GM18873 (cell line): ENCODE measurements at regions not wholly inside any gene's neighbourhood (a gene's known extent, or its start where the extent isn't known, plus 50 kb on each side); places are given as distances from the start of the nearest gene placed in this dataset.
"Not testable (repeated sequence)": the region's sequence is repeated elsewhere in the genome, so short reads cannot be mapped to it uniquely, and the experiment has no call there.

Experiments
- ATAC-seq: cut with Tn5 transposase; IDR thresholded peaks from one replicate; pipeline ENCODE4 v1.9.1; 2021; ENCODE audit warnings: mild to moderate bottlenecking, moderate library complexity, moderate number of reproducible peaks; ENCODE audit not compliant: unreplicated experiment, low FRiP score

GRCh38 chr9:7316166-7316795 lies 483.3 kb downstream of the DMAC1 start:
- ATAC-seq, result no peak

GRCh38 chr9:7315746-7316145 lies 483.8 kb downstream of the DMAC1 start:
- ATAC-seq, result no peak

- no peak for ATAC-seq
These were observed 484.5 kb downstream of the DMAC1 start for GRCh38 chr9:7315116-7315515.

- no peak for ATAC-seq
These were observed 486.2 kb downstream of the DMAC1 start for GRCh38 chr9:7313389-7313788.

GRCh38 chr9:7309051-7309450 lies 490.5 kb downstream of the DMAC1 start:
- ATAC-seq, result not testable (repeated sequence)

- ATAC-seq, result no peak
These were observed 493.9 kb downstream of the DMAC1 start for GRCh38 chr9:7305677-7306076.

- ATAC-seq, result no peak
These were observed 495.0 kb downstream of the DMAC1 start for GRCh38 chr9:7304627-7304995.

GRCh38 chr9:7303907-7304626 lies 495.5 kb downstream of the DMAC1 start:
- no peak for ATAC-seq

- ATAC-seq, result peak; percentile 32
These were observed 499.1 kb downstream of the DMAC1 start for GRCh38 chr9:7300484-7300883.

- peak; percentile 99 for ATAC-seq
These were observed 501.5 kb downstream of the DMAC1 start for GRCh38 chr9:7298123-7298522.

GRCh38 chr9:7297521-7297920 lies 502.1 kb downstream of the DMAC1 start:
- no peak for ATAC-seq

GRCh38 chr9:7293091-7293490 lies 506.5 kb downstream of the DMAC1 start:
- ATAC-seq, result no peak

GRCh38 chr9:7289773-7290172 lies 509.8 kb downstream of the DMAC1 start:
- ATAC-seq, result no peak

- ATAC-seq, result no peak
These were observed 511.6 kb downstream of the DMAC1 start for GRCh38 chr9:7287986-7288385.

GRCh38 chr9:7287065-7287464 lies 512.5 kb downstream of the DMAC1 start:
- no peak for ATAC-seq

- no peak for ATAC-seq
These were observed 513.5 kb downstream of the DMAC1 start for GRCh38 chr9:7286101-7286500.

GRCh38 chr9:7285199-7285598 lies 514.4 kb downstream of the DMAC1 start:
- ATAC-seq, result no peak

GRCh38 chr9:7284517-7284916 lies 515.1 kb downstream of the DMAC1 start:
- ATAC-seq, result no peak

GRCh38 chr9:7284117-7284516 lies 515.5 kb downstream of the DMAC1 start:
- ATAC-seq, result no peak

GRCh38 chr9:7273575-7273974 lies 515.8 kb downstream of the KDM4C start:
- no peak for ATAC-seq

GRCh38 chr9:7266911-7267595 lies 509.3 kb downstream of the KDM4C start:
- ATAC-seq, result no peak

GRCh38 chr9:7265181-7265580 lies 507.4 kb downstream of the KDM4C start:
- ATAC-seq, result no peak
